ENCODE measurements at regions not wholly inside any gene's neighbourhood (a gene's known extent, or its start where the extent isn't known, plus 50 kb on each side); places are given as distances from the start of the nearest gene placed in this dataset.

- ChIA-PET POLR2A (no interaction called here), CTCF (no interaction called here)
Observed at GRCh38 chr18:30034818-30035217, 1007.7 kb downstream of the DSC3 start.

GRCh38 chr18:30016179-30016578 lies 1026.4 kb downstream of the DSC3 start:
- no peak overlapping the region for H3K27ac ChIP-seq (ENCODE audit: low read depth, low read length)
- POLR2A ChIA-PET = no interaction called here
- no peak for TF ChIP-seq CTCF (IDR thresholded peaks at IDR 0.05; ENCODE audit: low read depth, low read length)

More at GRCh38 chr18:30034818-30035217, 1007.7 kb downstream of the DSC3 start:
- Histone ChIP-seq H3K4me3 (ENCODE audit: low read depth, low read length) (no peak overlapping the region), H3K9me3 (ENCODE audit: control insufficient read depth, insufficient read depth, low read length) (peaks cover 12% of the 10 kb centered on the region; the same call in 1 of the 2 replicates), H3K27me3 (ENCODE audit: control insufficient read depth, insufficient read depth, low read length) (no peaks in the 10 kb centered on the region), H3K27ac (ENCODE audit: low read depth, low read length) (no peak overlapping the region)
- no peak for DNase-seq (ENCODE audit: low read depth, low spot score)
- no peak for TF ChIP-seq CTCF (IDR thresholded peaks at IDR 0.05; ENCODE audit: low read depth, low read length)

GRCh38 chr18:30004965-30005364 lies 1037.6 kb downstream of the DSC3 start:
- no peaks in the 10 kb centered on the region; the same call in 1 of the 2 replicates for H3K9me3 ChIP-seq (ENCODE audit: control insufficient read depth, insufficient read depth, low read length)
- H3K27ac ChIP-seq (ENCODE audit: low read depth, low read length) = no peak overlapping the region
- no peak overlapping the region for H3K4me3 ChIP-seq (ENCODE audit: low read depth, low read length)
- ChIA-PET POLR2A (no interaction called here), CTCF (no interaction called here)
- H3K27me3 ChIP-seq (ENCODE audit: control insufficient read depth, insufficient read depth, low read length) = no peaks in the 10 kb centered on the region
- no peak for DNase-seq (ENCODE audit: low read depth, low spot score)
- no peak for TF ChIP-seq CTCF (IDR thresholded peaks at IDR 0.05; ENCODE audit: low read depth, low read length)

More at GRCh38 chr18:30016179-30016578, 1026.4 kb downstream of the DSC3 start:
- no peak for DNase-seq (ENCODE audit: low read depth, low spot score)
- Histone ChIP-seq H3K4me3 (ENCODE audit: low read depth, low read length) (no peak overlapping the region), H3K9me3 (ENCODE audit: control insufficient read depth, insufficient read depth, low read length) (no peaks in the 10 kb centered on the region), H3K27me3 (ENCODE audit: control insufficient read depth, insufficient read depth, low read length) (no peaks in the 10 kb centered on the region)
- CTCF ChIA-PET = no interaction called here

GRCh38 chr18:29982218-29982617 lies 1060.3 kb downstream of the DSC3 start:
- H3K9me3 ChIP-seq (ENCODE audit: control insufficient read depth, insufficient read depth, low read length) = no peaks in the 10 kb centered on the region

GRCh38 chr18:29979881-29980280 lies 1062.7 kb downstream of the DSC3 start:
- H3K27me3 ChIP-seq (ENCODE audit: control insufficient read depth, insufficient read depth, low read length) = no peaks in the 10 kb centered on the region
- TF ChIP-seq CTCF (IDR thresholded peaks at IDR 0.05; ENCODE audit: low read depth, low read length) = no peak
- ChIA-PET POLR2A (no interaction called here), CTCF (no interaction called here)
- DNase-seq (ENCODE audit: low read depth, low spot score) = no peak
- H3K4me3 ChIP-seq (ENCODE audit: low read depth, low read length) = no peak overlapping the region
- H3K9me3 ChIP-seq (ENCODE audit: control insufficient read depth, insufficient read depth, low read length) = no peaks in the 10 kb centered on the region
- H3K27ac ChIP-seq (ENCODE audit: low read depth, low read length) = no peak overlapping the region

More at GRCh38 chr18:29982218-29982617, 1060.3 kb downstream of the DSC3 start:
- TF ChIP-seq CTCF (IDR thresholded peaks at IDR 0.05; ENCODE audit: low read depth, low read length) = no peak
- POLR2A ChIA-PET = no interaction called here
- no peaks in the 10 kb centered on the region for H3K27me3 ChIP-seq (ENCODE audit: control insufficient read depth, insufficient read depth, low read length)
- H3K4me3 ChIP-seq (ENCODE audit: low read depth, low read length) = no peak overlapping the region
- no peak for DNase-seq (ENCODE audit: low read depth, low spot score)
- H3K27ac ChIP-seq (ENCODE audit: low read depth, low read length) = no peak overlapping the region
- CTCF ChIA-PET = no interaction called here

Measured in AG04450 (cell line).